CD4-positive, alpha-beta memory T cell (primary cell): ENCODE measurements at regions not wholly inside any gene's neighbourhood (a gene's known extent, or its start where the extent isn't known, plus 50 kb on each side); places are given as distances from the start of the nearest gene placed in this dataset.

Source experiments
- CTCF ChIA-PET: fragments of 350-600 bp; sonication (Branson Sonifier 250); formaldehyde crosslinking; loops from one replicate; lab custom pipeline; 2021; ENCODE audit warnings: inconsistent platforms; ENCODE audit not compliant: partially characterized antibody; lab: Charles Lee
- POLR2A ChIA-PET: fragments of 350-600 bp; sonication (Branson Sonifier 250); formaldehyde crosslinking; loops from one replicate; lab custom pipeline; 2021; ENCODE audit not compliant: partially characterized antibody; lab: Charles Lee
- DNase-seq, 5 donors: peaks; one replicate each; pipeline versions ENCODE4 v3.0.0 to v3.0.0-alpha.2; 2020 to 2022; ENCODE audit warnings: mixed read lengths in 1 of 5
- H3K27ac ChIP-seq: one replicate; pipeline ENCODE4 v1.7.0; 2013; ENCODE audit warnings: low read depth, low read length
- H3K27me3 ChIP-seq: 2 replicates; pipeline ENCODE4 v1.7.0; 2013; ENCODE audit warnings: mild to moderate bottlenecking, low read length, moderate library complexity; ENCODE audit not compliant: insufficient read depth
- H3K36me3 ChIP-seq: 2 replicates; pipeline ENCODE4 v1.7.0; 2013; ENCODE audit warnings: mild to moderate bottlenecking, low read length, moderate library complexity; ENCODE audit not compliant: insufficient read depth
- H3K4me1 ChIP-seq: 2 replicates; pipeline ENCODE4 v1.7.0; 2013; ENCODE audit warnings: mild to moderate bottlenecking, low read length, moderate library complexity; ENCODE audit not compliant: insufficient read depth
- H3K4me3 ChIP-seq, 2 donors: one replicate each; pipeline ENCODE4 v1.7.0; 2013; ENCODE audit warnings: low read length in 2 of 2, mild to moderate bottlenecking in 1 of 2
- H3K9me3 ChIP-seq, 2 donors: one replicate each; pipeline ENCODE4 v1.7.0; 2013; ENCODE audit warnings: low read length in 2 of 2, control low read depth in 1 of 2; ENCODE audit not compliant: control insufficient read depth in 1 of 2
- H3K27ac Mint-ChIP-seq, 7 donors: one replicate each; pipeline ENCODE4 v1.8.0; 2020 to 2021; ENCODE audit warnings: mixed read lengths in 7 of 7, mild to moderate bottlenecking in 6 of 7, inconsistent platforms in 3 of 7, moderate library complexity in 3 of 7
- H3K27me3 Mint-ChIP-seq, 2 donors: one replicate each; pipeline ENCODE4 v1.8.0; 2020 to 2021; ENCODE audit warnings: mixed read lengths in 2 of 2
- H3K36me3 Mint-ChIP-seq, 2 donors: one replicate each; pipeline ENCODE4 v1.8.0; 2020 to 2021; ENCODE audit warnings: mixed read lengths in 2 of 2, inconsistent platforms in 1 of 2, mild to moderate bottlenecking in 1 of 2
- H3K4me1 Mint-ChIP-seq, 4 donors: one replicate each; pipeline ENCODE4 v1.8.0; 2020 to 2021; ENCODE audit warnings: mixed read lengths in 4 of 4, mild to moderate bottlenecking in 1 of 4
- H3K4me3 Mint-ChIP-seq, 8 donors: one replicate each; pipeline ENCODE4 v1.8.0; 2020 to 2021; ENCODE audit warnings: mixed read lengths in 8 of 8, mild to moderate bottlenecking in 7 of 8, moderate library complexity in 6 of 8, inconsistent platforms in 3 of 8
- H3K9me3 Mint-ChIP-seq, 8 donors: one replicate each; pipeline ENCODE4 v1.8.0; 2020 to 2021; ENCODE audit warnings: mixed read lengths in 8 of 8, mild to moderate bottlenecking in 5 of 8, inconsistent platforms in 3 of 8, moderate library complexity in 1 of 8
- intact Hi-C: fragments of 100-400 bp; cut with micrococcal nuclease; formaldehyde crosslinking; loops from one replicate; pipeline ENCODE4 v1.15.1; 2023

DNA sequence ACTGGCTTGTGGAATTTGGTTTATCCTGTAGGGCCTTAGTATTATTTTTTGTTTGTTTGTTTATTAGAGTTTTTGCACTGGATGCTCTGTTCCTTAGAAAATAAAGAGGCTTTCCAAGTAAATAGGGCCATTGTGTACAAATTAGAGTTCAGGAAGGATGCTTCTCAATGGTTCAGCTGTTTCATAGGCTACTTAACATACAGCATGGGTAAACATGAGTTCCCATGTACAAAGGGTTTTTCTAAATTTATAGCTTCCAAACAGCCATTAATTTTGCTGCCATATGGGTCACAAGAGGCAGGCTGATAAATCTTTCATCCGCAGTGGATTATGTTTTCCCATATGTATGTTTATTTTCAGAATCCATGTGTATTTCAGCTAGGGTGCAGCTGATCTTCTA lies 121.6 kb upstream of the WDR11 start:
- Histone ChIP-seq H3K27me3 (no peaks in the 10 kb centered on the region), H3K36me3 (no peaks in the 10 kb centered on the region)
- CTCF ChIA-PET: no interaction called here

DNA sequence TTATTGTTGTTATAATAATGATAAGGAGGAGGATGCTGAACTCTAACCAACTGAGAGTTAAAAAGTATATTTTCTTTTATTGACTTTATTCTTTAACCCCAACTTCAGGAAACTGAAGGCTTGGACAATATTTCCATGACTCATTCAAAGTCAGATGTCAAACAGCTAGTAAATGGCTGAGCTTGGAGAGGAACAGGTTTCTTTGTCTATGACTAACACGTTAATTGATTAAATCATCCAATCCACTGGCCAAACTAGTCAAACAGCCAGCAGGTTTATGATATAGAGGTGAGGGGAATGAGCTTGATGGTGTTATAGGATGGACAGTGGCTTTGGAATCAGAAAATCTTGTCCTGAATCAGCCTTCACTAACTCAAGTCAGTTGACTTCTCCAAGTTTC lies 119.1 kb upstream of the WDR11 start:
- no peak overlapping the region for H3K4me3 ChIP-seq
- no peak for DNase-seq
- H3K27ac Mint-ChIP-seq: no peak overlapping the region
- H3K4me3 Mint-ChIP-seq: no peak overlapping the region
- H3K27me3 ChIP-seq: no peaks in the 10 kb centered on the region
- no peaks in the 10 kb centered on the region for H3K9me3 ChIP-seq
- CTCF ChIA-PET: no interaction called here
- no peaks in the 10 kb centered on the region for H3K4me1 Mint-ChIP-seq
- no peaks in the 10 kb centered on the region for H3K36me3 Mint-ChIP-seq
- intact Hi-C loops: loop anchor here (10.0 kb wide), 1 partner anchor 977 kb away; no protein-coding TSS in a partner anchor
- H3K27ac ChIP-seq: no peak overlapping the region
- no peaks in the 10 kb centered on the region for H3K9me3 Mint-ChIP-seq
- H3K27me3 Mint-ChIP-seq: peaks cover 0 to 3% of the 10 kb centered on the region in 2 donors
- no peaks in the 10 kb centered on the region for H3K4me1 ChIP-seq
- no peaks in the 10 kb centered on the region for H3K36me3 ChIP-seq
- POLR2A ChIA-PET: no interaction called here

More for the DNA sequence above, 121.6 kb upstream of the WDR11 start:
- POLR2A ChIA-PET: no interaction called here
- no peak overlapping the region for H3K27ac ChIP-seq
- H3K4me1 ChIP-seq: no peaks in the 10 kb centered on the region
- H3K36me3 Mint-ChIP-seq: no peaks in the 10 kb centered on the region
- H3K9me3 ChIP-seq: no peaks in the 10 kb centered on the region
- H3K4me3 Mint-ChIP-seq: no peak overlapping the region
- peaks cover 0 to 2% (median 0%) of the 10 kb centered on the region in 8 donors for H3K9me3 Mint-ChIP-seq
- H3K4me3 ChIP-seq: no peak overlapping the region
- intact Hi-C loops: no loop called here
- H3K27ac Mint-ChIP-seq: no peak overlapping the region
- no peaks in the 10 kb centered on the region for H3K27me3 Mint-ChIP-seq
- no peaks in the 10 kb centered on the region for H3K4me1 Mint-ChIP-seq
- no peak for DNase-seq

DNA sequence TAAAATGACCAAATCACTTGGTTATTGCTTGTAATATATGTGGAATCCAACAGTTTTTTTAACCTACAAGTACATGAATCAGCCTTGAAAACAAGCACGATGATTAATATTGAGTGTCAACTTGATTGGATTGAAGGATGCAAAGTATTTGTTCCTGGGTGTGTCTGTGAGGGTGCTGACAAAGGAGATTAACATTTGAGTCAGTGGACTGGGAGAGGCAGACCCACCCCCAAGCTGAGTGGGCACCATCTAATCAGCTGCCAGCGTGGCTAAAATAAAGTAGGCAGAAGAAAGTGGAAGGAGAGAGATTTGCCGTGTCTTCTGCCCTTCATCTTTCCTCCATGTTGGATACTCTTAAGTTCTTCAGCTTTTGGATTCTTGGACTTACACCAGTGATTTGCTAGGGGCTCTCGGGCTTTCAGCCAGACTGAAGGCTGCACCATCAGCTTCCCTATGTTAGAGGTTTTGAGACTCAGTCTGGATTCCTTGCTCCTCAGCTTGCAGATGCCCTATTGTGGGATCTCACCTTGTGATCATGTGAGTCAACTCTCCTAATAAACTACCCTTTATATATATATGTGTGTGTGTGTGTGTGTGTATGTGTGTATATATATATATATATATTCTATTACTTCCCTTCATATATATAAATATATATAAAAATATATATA lies 118.4 kb upstream of the WDR11 start:
- Histone ChIP-seq H3K9me3 (no peaks in the 10 kb centered on the region), H3K36me3 (no peaks in the 10 kb centered on the region), H3K27ac (no peak overlapping the region), H3K4me1 (no peaks in the 10 kb centered on the region), H3K27me3 (no peaks in the 10 kb centered on the region), H3K4me3 (no peak overlapping the region)
- H3K4me3 Mint-ChIP-seq: no peak overlapping the region
- intact Hi-C loops: loop anchor here (10.0 kb wide), 1 partner anchor 978 kb away; no protein-coding TSS in a partner anchor
- H3K27me3 Mint-ChIP-seq: peaks cover 0 to 3% of the 10 kb centered on the region in 2 donors
- H3K4me1 Mint-ChIP-seq: no peaks in the 10 kb centered on the region
- no peak for DNase-seq
- ChIA-PET POLR2A (no interaction called here), CTCF (no interaction called here)
- no peaks in the 10 kb centered on the region for H3K36me3 Mint-ChIP-seq
- no peaks in the 10 kb centered on the region for H3K9me3 Mint-ChIP-seq
- H3K27ac Mint-ChIP-seq: no peak overlapping the region

DNA sequence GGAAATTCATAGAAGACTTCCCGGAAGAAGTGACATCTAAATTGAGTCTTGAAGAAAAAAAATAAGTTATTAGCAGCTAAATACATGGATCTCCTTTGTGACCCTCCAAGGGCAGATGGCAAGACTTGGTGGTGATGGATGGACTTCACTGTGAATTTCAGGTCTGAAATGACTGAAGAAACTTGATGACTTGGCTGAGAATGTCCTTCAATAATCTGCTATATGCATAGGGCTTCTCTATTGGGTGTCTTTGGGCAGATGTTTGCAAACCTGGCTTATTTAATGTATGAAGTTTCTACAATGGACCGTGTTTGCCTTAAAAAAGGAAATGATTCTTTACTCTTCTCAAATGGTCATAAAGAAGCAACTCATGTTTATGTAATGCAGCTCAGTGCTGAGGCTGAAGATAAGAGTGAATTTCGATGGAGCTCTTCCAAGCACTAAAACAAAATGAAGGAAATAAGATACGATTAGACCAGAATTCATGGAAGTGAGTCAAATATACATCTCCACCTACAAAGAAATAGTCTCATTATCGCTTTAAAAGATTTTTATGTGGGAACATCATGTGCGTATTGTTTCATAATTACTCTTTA lies 116.6 kb upstream of the WDR11 start:
- intact Hi-C loops: loop anchor here (10.0 kb wide), 1 partner anchor 980 kb away; no protein-coding TSS in a partner anchor
- H3K4me3 Mint-ChIP-seq: no peak overlapping the region
- H3K27me3 Mint-ChIP-seq: peaks cover 0 to 3% of the 10 kb centered on the region in 2 donors
- Histone ChIP-seq H3K27me3 (no peaks in the 10 kb centered on the region), H3K36me3 (no peaks in the 10 kb centered on the region), H3K9me3 (no peaks in the 10 kb centered on the region), H3K27ac (no peak overlapping the region), H3K4me1 (no peaks in the 10 kb centered on the region), H3K4me3 (no peak overlapping the region)
- ChIA-PET CTCF (interaction anchor here (0.6 to 1.3 kb wide), 4 partner anchors 17 to 984 kb away, joined by 3 read pairs; no protein-coding TSS in a partner anchor), POLR2A (no interaction called here)
- H3K9me3 Mint-ChIP-seq: no peaks in the 10 kb centered on the region
- H3K36me3 Mint-ChIP-seq: no peaks in the 10 kb centered on the region
- no peaks in the 10 kb centered on the region for H3K4me1 Mint-ChIP-seq
- no peak for DNase-seq
- H3K27ac Mint-ChIP-seq: no peak overlapping the region

DNA sequence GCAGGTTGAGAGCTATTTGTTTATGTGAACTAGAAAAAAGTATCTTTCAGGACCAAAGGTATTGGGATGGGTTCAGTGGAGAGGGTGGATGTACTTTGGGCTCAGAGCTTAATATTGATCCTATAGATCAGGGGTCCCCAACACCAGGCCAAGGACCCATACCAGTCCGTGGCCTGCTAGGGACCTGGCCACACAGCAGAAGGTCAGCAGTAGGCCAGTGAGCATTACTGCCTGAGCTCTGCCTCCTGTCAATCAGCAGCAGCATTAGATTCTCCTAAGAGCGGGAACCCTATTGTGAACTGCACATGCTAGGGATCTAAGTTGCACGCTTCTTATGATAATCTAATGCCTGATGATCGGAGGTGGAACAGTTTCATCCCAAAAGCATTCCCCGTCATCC lies 115.8 kb upstream of the WDR11 start:
- CTCF ChIA-PET: interaction anchor here (0.6 to 1.3 kb wide), 4 partner anchors 16 to 984 kb away, joined by 3 read pairs; no protein-coding TSS in a partner anchor
- Histone ChIP-seq H3K36me3 (no peaks in the 10 kb centered on the region), H3K4me3 (no peak overlapping the region), H3K4me1 (no peaks in the 10 kb centered on the region), H3K27me3 (no peaks in the 10 kb centered on the region), H3K27ac (no peak overlapping the region), H3K9me3 (no peaks in the 10 kb centered on the region)
- Mint-ChIP-seq H3K36me3 (no peaks in the 10 kb centered on the region), H3K9me3 (no peaks in the 10 kb centered on the region), H3K27ac (no peak overlapping the region), H3K27me3 (peaks cover 0 to 3% of the 10 kb centered on the region in 2 donors), H3K4me1 (no peaks in the 10 kb centered on the region), H3K4me3 (no peak overlapping the region)
- no peak for DNase-seq
- POLR2A ChIA-PET: no interaction called here
- intact Hi-C loops: loop anchor here (10.0 kb wide), 1 partner anchor 981 kb away; no protein-coding TSS in a partner anchor

DNA sequence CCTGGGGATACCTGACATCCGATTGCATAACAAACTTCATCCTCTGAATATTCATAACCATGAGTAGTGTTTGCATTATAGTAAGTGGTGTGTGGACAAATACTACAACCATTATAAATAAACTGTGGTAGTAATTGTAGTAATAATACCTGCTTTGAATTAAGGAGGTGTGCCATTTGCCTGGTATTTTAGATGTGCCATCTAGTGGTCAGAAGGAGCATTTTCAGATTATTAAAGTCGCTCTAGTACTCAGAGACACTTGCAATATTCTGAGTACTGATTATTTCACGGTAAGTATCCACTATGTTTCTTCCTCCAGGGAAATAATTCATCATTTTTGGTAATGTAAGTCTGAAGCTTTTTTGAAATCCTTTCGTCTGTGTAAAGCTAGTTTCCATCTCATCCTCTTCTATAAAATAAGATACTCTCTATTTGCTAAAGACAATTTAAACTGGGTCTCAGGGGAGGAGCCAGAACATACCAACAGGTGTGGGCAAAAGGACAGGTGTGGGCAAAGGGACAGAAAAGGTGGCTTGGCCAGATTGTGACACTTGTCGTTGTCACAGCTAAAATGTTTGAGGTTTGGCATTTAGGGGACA lies 115.3 kb upstream of the WDR11 start:
- H3K36me3 ChIP-seq: no peaks in the 10 kb centered on the region
- no peak overlapping the region for H3K4me3 ChIP-seq
- ChIA-PET POLR2A (no interaction called here), CTCF (interaction anchor here (1.5 kb wide), 1 partner anchor 10 kb away, joined by 6 read pairs; no protein-coding TSS in a partner anchor)
- Mint-ChIP-seq H3K27me3 (peaks cover 0 to 3% of the 10 kb centered on the region in 2 donors), H3K9me3 (no peaks in the 10 kb centered on the region), H3K4me3 (no peak overlapping the region), H3K36me3 (no peaks in the 10 kb centered on the region), H3K27ac (no peak overlapping the region), H3K4me1 (no peaks in the 10 kb centered on the region)
- H3K27ac ChIP-seq: no peak overlapping the region
- H3K4me1 ChIP-seq: no peaks in the 10 kb centered on the region
- intact Hi-C loops: loop anchor here (10.0 kb wide), 1 partner anchor 981 kb away; no protein-coding TSS in a partner anchor
- peak in 1 of 5 donors; percentile 4 for DNase-seq
- H3K27me3 ChIP-seq: no peaks in the 10 kb centered on the region
- H3K9me3 ChIP-seq: no peaks in the 10 kb centered on the region

DNA sequence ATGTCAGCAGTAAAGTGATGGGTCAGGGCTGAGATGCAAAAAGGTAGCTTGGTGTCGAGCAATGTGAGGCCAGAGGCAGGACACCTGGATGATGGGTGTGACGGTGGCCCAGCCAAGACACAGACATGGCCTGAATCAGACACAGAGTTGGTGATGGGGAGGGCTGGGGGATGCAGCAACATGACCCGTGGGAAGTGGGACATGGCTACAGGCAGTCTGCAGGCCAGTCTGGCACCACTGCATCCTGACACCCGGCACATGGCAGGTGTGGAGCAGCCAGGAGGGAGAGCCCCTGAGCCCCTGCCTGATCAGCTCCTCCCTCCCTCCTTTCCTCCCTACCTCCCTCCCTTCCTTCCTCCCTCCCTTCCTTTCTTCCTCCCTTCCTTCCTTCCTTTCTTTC lies 114.8 kb upstream of the WDR11 start:
- Histone ChIP-seq H3K4me1 (no peaks in the 10 kb centered on the region), H3K36me3 (no peaks in the 10 kb centered on the region), H3K27me3 (no peaks in the 10 kb centered on the region), H3K27ac (no peak overlapping the region), H3K4me3 (no peak overlapping the region), H3K9me3 (no peaks in the 10 kb centered on the region)
- CTCF ChIA-PET: interaction anchor here (0.6 to 1.5 kb wide), 3 partner anchors 10 to 423 kb away, joined by 4 to 6 read pairs (median 4); no protein-coding TSS in a partner anchor
- Mint-ChIP-seq H3K4me3 (no peak overlapping the region), H3K27ac (no peak overlapping the region), H3K4me1 (no peaks in the 10 kb centered on the region), H3K9me3 (no peaks in the 10 kb centered on the region), H3K27me3 (peaks cover 0 to 3% of the 10 kb centered on the region in 2 donors), H3K36me3 (no peaks in the 10 kb centered on the region)
- DNase-seq: no peak
- POLR2A ChIA-PET: no interaction called here
- intact Hi-C loops: loop anchor here (10.0 kb wide), 1 partner anchor 982 kb away; no protein-coding TSS in a partner anchor
